GM21619 (cell line): ENCODE measurements at regions not wholly inside any gene's neighbourhood (a gene's known extent, or its start where the extent isn't known, plus 50 kb on each side); places are given as distances from the start of the nearest gene placed in this dataset.
"Not testable (repeated sequence)": the region's sequence is repeated elsewhere in the genome, so short reads cannot be mapped to it uniquely, and the experiment has no call there.

Experiments
- ATAC-seq: cut with Tn5 transposase; IDR thresholded peaks from one replicate; pipeline ENCODE4 v1.9.1; 2021; ENCODE audit not compliant: unreplicated experiment

DNA sequence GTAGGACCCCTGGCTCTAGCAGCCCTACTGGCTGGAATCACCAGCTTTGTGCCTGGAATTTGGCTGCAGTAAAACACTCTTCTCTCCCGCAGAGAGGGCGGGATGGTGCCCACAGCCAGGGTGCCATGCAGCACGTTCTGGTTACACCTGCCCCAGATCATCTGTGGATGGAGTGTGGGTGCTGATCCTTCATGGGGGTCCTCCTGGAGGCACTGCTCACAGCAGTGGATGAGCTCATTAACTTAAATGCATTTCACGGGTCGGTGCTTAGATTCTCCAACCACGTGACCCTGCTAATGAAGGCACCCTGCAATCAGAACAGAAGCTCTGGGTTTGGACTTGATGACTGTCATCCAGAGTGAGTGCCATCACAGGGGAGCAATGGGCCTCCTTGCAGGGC, 138.6 kb upstream of the AFDN start:
- ATAC-seq: no peak

DNA sequence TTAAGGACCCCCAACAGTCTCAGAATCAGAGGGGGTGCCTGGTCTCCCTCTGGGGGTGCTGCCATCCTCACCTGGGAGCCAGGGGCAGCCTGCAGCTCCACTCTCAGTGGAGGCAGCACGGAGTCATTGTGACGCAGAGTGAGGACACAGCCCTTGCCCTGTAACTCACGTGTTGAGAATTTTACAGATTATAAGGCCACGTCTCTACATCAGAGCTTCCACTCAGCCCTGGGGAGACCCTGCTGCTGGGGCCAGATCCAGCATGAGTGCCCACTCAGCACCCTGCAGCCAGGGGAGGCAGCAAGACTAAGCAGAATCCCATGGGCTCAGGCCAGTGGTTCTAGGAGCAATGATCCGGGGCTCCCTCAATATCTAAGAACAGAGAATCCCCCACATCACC, 137.4 kb upstream of the AFDN start:
- ATAC-seq: no peak

DNA sequence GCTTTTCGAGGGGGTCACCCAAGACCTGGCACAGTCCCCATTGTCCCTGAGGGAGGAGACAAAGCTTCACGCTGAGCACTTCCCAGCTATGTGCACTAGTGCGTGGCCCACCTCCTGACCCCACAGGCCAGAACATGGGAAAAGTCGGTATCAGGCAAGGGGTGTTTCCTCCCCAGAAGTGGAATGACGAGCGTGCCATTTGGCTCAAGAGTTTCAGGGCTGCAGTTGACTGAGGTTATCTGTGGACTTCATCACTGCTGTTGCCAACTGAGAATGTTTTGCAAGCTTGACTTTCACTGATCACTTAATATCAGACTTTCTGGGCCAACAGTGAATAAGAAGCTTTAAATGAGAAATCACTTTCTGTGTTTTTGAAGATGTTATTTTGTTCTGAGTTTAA, 137.0 kb upstream of the AFDN start:
- no peak for ATAC-seq

DNA sequence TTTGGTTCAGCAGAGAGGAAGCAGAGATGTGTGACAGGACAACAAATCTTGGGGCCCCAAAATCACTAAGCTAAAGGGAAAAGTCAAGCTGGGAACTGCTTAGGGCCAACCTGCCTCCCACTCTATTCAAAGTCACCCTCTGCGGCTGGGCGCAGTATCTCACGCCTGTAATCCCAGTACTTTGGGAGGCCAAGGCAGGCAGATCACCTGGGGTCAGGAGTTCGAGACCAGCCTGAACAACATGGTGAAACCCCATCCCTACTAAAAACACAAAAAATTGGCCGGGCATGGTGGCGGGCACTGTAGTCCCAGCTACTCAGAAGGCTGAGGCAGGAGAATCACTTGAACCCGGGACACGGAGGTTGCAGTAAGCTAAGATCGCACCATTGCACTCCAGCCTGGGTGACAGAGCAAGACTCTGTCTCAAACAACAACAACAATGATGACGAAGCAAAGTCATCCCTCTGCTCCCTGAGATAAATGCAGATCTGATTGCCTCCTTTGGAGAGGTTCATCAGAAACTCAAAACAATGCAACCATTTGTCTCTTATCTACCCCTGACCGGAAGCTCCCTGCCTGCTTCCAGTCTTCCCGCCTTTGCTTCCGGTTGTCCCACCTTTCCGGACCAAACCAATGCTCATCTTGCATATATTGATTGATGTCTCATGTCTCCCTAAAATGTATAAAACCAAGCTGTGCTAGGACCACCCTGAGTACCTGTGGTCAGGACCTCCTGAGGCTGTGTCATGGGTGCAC, 136.4 kb upstream of the AFDN start:
- ATAC-seq: not testable (repeated sequence)

DNA sequence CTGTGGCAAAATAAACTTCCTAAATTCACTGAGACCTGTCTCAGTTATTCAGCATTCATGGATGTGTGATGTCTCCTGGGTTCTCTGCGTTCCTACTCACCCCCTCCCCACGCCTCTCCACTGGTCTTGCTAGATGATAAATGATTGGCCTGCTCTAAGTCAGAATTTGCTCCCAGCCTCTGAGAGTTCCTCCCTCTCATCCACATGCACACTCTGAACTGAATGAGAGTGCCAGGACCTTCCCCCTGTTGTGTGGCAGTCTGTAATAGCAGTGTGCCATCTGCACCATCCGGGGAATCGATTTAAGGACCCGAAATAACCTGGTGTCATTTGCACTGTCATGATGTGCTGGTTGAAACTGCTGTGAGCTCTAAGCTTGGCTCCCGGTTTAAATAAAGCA, 135.8 kb upstream of the AFDN start:
- ATAC-seq: no peak

DNA sequence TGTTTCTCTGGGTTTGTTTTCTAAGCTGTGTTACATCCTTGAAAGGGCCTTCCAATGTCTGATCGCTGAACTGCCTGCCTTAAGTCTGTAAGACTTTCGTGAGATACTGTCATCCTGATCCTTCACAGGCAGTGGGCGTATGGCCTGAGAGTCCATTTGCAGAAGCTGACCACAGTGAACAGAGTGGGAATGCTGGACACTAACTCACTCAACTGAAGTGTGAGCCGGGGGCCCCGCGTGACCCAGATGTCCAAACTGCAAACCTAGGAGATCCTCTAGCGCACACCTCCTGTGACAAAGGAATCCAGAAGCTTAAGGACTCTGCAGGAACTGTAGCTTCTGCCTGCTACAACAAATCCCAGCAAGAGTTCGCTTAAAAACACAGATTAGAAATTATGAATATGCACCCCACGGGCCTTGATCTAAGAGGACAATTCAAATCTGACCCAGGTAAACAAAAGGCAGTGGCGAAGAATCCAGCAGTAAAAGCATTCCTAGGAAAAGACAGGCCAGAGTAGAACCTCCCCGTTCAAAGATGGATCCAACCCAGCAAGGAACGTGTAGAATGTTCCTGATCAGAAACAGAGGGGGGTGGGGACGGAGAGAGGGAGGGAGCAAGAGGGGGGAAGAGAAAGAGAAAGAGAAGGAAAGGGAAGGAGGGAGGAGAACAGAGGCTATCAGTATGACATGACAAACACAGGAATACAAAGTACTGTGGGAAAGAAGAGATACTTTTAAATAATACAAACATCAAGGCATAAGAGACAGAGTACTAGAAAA, 135.0 kb upstream of the AFDN start:
- no peak for ATAC-seq

DNA sequence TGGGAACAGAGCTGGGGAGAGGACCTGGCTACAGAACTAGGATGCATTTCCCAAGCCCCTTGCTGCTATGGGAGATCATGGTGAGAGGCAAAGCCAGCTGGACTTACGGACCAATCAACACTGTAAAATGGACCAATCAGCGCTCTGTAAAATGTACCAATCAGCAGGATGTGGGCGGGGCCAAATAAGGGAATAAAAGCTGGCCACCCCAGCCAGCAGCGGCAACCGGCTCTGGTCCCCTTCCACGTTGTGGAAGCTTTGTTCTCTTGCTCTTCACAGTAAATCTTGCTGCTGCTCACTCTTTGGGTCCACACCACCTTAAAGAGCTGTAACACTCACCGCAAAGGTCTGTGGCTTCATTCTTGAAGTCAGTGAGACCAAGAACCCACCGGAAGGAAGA, 133.2 kb upstream of the AFDN start:
- not testable (repeated sequence) for ATAC-seq

DNA sequence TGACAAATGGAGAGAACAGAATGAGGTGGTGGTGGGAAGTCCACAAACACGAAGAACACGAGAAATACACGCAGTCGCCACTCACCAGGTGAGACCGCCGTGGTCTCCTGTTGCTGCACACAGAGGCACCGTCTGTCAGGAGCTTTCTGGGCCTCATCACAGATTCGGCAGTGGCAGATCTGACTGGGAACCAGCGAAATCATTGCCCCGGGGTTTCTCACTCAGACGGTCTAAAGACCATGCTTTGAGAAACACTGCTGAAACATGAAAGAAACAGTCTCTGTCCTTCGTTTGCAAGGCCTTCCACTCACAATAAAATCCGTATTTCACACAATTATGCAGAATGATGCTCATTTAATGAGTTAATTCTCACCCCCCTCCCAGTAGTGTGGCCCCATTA, 130.9 kb upstream of the AFDN start:
- no peak for ATAC-seq

DNA sequence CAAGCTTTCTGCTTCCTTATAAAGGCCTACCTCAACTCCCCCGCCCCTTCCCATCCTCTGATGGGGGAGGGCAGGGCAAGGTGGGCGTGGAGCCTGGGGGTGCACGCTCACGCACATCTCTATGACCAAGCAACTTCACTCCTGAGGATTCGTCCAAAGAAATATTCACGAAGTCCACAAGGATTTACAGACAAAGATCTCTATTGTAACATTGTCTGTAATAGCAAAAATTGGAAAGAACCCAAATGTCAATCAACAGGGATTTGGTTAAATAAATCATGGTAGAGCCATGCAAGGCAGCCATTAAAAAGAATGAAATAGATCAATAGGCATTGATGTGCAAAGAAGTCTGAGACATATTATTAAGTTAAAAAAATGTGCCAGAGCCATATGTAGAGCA, 130.4 kb upstream of the AFDN start:
- no peak for ATAC-seq

DNA sequence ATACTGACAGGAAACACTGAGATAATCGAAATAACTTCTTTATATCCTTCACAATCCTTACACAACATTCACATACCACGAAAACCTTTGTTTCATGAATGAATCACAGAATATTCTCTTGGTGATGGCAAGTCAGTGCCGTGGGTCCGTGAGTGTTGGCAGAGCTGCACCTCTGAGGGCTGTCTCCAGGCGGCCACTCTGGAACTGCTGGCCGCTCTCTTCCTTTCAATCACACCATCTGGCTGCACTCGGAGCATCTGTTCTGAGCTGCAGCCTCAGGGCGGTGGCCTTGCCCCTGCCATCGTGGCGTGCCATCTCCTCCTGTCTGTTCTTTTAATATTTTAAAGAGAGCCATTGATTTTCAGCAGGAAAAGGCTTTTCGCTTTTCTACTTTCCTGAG, 129.4 kb upstream of the AFDN start:
- ATAC-seq: no peak

DNA sequence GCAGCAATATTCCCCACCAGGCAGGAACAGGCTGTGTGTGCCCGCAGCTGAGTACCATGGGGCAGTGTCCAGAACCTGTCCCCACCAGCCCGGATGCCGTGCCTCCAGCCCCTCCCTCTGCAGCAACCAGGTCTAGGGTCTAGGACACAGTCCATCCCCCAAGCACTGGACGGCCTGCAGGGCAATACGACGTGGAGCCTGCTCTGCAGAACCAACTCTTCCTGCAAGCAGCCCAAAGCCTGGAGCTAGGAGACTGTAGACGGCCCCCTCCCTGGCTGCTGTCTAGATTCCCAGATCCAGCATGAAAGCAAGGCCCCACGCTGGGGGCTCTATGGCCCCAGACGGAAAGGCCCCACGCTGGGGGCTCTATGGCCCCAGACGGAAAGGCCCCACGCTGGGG, 128.2 kb upstream of the AFDN start:
- ATAC-seq: no peak

DNA sequence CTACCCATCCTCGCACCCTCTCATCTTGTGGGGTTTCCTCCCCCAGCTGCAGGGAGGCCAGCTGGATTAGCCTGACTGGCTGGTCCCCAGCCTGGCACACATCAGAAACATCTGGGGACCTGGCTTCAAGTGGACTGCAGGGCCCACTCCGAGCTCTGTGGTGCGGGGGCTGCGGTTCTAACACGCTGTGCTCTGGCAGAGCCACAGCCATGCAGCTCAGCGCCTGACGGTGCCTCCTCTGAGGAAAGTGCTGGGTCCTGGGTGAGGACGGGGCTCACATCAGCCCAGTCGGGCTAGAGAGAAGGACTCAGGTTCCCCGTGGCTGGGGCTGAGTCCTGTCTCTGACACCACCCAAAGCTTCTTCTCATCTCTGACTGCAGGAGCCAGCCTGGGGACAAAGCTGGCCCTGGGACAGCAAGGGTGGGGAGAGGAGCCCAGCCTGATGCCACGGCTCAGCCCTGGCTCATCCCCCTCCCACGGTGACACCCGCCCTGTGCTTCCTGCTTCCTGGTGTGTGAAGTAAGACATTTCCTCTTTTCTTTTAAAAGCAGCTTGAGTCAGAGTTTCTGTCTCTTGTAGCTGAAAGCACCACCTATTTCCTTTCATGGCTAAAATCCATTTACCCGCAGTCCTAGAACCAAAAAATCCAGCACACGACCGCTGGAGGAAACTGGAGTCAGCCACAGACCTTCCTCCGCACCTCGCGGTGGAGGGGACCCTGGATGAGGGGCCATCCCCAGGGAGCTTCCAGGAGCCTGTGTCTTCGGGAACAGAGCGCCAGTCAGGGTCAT, 127.4 kb upstream of the AFDN start:
- ATAC-seq: peak; percentile 96

DNA sequence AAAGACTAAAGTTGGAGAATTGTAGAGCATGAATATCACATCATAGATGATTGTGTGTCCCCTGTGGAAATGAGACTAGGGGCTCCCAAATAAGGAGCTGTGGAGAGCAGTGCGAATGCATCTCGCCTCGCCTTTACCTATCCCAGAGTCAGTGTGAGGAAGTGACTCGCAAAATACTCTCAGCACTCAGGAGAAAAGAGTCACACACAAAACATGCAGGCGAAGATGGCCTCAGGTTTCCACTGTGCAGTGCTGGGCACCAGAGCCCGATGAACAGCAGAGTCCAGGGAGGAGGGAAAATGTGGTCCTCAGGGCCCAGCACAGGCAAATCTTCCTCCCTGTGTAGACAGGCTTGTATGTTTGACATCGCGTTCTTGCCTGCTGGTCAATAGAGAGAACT, 126.5 kb upstream of the AFDN start:
- no peak for ATAC-seq

DNA sequence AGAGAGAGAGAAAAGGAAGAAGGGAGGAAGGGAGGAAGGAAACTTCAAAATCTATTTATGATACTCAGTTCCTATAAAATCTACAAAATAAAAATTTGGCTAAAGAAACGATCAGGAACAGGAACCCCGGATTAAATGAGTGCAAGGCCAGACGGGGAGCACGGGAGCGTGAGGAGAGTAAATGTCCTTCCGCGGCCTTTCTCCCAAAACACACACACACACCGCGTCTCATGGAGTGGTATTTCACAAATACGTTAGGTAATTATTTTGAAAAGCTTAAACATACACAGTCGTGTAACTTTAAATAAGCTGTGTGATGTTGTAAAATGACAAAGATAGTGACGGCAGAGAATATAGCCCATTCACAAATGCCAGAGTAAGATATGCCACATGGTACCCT, 125.7 kb upstream of the AFDN start:
- no peak for ATAC-seq

DNA sequence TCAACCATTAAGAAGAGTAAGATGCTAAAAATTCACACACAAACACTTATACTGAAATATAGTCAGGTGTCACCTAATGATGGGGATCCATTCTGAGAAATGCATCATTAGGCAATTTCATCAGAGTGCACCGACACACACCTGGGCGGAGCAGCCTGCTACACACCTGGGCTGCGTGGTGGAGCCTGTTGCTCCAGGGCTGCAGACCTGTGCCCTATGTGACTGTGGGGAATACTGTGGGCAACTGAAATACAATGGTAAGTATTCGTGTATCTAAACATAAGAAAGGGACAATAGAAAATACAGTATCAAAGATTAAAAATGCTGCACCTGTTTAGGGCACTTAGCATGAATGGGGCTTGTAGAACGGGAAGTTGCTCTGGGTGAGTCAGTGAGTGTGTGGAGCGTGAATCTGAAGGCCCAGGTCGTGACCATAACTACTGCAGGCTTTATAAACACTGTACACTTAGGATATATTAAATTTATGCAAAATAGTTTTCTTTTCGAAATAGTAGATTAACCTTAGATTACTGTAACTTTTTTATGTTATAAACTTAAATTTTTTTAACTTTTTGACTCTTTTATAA, 124.4 kb upstream of the AFDN start:
- no peak for ATAC-seq

DNA sequence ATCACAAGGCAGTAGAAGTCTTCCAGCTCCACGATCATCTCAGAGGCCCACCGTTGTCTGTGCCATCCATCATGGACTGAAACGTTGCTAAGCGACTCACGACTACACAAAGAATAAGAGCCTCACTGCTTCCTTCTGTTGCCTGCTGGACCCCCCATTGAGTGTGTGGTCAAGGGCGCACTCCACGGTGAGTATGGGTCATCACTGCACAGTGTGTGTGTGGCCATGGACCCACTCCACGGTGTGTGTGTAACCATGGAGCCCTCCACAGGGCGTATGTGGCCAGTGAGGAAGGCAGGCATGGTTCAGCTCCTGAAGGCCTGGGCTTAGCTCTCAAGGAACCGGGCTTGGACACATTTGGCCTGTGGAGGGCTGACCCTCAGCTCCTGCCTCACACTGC, 123.4 kb upstream of the AFDN start:
- no peak for ATAC-seq

DNA sequence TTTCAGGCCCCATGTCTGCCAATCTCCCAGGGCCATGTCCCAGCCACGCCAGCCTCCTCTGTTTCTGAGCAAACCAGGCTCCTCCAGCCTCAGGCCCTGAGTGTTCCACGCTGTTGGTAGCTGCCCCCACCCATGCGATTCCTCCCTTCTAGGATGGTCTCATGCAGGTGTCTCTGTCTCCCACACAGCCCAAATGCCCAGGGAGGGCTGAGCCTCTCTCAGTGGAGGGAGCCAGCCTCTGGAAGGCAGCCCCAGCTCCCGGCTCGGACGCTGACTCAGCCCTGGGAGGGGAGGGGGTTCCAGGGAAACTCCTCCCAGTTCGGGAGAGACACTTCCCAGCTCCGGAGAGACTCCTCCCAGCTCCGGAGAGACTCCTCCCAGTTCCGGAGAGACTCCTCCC, 122.9 kb upstream of the AFDN start:
- no peak for ATAC-seq

DNA sequence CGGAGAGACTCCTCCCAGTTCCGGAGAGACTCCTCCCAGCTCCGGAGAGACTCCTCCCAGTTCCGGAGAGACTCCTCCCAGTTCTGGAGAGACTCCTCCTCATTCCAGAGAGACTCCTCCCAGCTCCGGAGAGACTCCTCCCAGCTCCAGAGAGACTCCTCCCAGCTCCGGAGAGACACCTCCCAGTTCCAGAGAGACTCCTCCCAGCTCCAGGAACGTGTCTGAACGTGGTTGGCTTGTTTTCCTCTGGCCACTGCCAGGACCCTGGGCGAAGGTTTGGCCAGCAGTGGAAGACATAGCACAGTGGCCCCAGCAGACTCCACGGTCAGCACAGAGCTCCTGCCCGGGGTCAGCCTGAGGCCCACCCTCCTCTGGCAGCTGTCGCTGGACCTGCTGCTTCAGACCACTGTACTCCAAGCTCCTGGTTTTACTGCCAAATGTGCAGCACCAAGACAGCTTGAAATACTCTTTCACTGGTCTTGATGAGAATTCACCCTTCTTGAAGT, 122.3 kb upstream of the AFDN start:
- ATAC-seq: no peak

DNA sequence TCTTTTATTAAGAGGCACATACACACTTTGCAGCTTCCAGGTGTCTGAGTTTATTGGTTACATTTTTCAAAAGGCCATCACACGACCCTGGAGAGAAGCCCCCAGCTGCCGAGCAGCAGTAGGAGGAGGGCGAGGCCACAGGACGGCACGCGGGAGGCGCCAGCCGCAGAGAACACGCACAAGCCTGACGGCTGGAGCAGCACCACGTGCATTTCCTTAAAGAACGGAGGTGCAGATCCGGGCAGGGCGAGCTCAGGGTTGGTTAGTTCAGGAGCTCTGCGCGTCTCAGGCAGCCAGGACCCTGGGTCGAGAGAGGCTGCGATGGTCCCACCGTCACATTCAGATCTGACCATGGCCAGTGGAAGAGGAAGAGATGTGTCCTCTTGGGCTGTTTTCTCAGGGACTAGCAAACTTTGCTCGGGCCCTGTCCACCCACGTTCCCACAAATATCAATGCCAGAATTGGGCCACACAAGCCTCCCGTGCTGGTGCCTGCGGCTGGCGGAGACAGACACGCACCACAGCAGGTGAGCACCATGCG, 121.4 kb upstream of the AFDN start:
- ATAC-seq: no peak

DNA sequence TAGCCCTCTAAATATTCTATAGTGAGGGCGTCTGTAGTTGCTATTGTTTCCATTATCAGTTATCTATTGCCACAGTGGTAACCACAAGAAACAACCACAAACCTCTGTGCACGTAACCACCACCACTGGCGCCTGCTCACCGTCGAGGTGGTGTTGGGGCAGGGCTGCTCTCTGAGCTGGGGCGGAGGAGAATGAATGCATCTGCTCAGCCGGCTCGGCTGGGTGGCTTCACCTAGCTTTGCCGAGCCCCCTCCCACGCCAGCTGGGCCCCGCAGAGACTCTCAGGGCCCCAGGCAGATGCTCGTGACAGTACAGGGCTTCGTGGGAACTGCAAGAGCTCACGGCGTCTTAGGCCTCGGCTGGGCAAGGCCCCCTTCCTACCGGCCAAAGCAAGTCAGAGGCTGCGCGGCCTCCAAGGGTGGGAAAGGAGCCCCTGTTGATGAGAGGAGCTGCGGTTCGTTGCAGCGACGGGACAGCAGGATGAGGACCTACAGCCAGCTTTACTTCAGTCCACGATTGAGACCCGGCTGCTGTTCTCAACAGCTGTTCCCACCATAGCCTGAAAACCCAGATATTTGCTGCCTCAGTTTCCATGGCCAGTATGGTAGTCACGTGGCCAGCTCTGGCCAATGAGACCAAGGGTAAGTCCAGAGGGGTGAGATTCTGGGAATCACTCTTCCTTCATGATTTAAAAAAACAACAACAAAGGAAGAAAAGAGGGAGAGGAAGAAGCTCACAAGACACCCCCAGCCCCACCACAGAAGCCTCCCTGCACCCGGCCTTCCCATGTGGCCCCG, 120.2 kb upstream of the AFDN start:
- peak; percentile 95 for ATAC-seq
